Tibial nerve (tissue), 4 donors: ENCODE measurements at regions not wholly inside any gene's neighbourhood (a gene's known extent, or its start where the extent isn't known, plus 50 kb on each side); places are given as distances from the start of the nearest gene placed in this dataset.

Experiments used
- DNase-seq, 2 donors: peaks; one replicate each; pipeline ENCODE4 v3.0.0-alpha.2; 2019; ENCODE audit warnings: low spot score in 2 of 2
- H3K27ac ChIP-seq, 4 donors: fragments of 200-600 bp; sonication (generic) in 3 of 4; one replicate each; pipeline ENCODE4 v1.5.1; 2017 to 2019; ENCODE audit warnings: mild to moderate bottlenecking in 1 of 4
- H3K27me3 ChIP-seq, 2 donors: fragments of 200-600 bp; sonication (generic) in 1 of 2; one replicate each; pipeline versions ENCODE4 v1.5.1 to v1.6.0; 2017 to 2019
- H3K36me3 ChIP-seq, 3 donors: fragments of 200-600 bp; sonication (generic); one replicate each; pipeline ENCODE4 v1.5.1; 2018 to 2019
- H3K4me1 ChIP-seq, 4 donors: fragments of 200-600 bp; sonication (generic) in 3 of 4; one replicate each; pipeline ENCODE4 v1.5.1; 2017 to 2019
- H3K4me3 ChIP-seq, 4 donors: fragments of 200-600 bp; sonication (generic) in 3 of 4; one replicate each; pipeline ENCODE4 v1.5.1; 2017 to 2019; ENCODE audit warnings: mild to moderate bottlenecking in 1 of 4, moderate library complexity in 1 of 4
- H3K9me3 ChIP-seq, 4 donors: fragments of 200-600 bp; sonication (generic) in 3 of 4; one replicate each; pipeline ENCODE4 v1.5.1; 2017 to 2019
- CTCF ChIP-seq, 5 experiments: fragments of 200-600 bp in 3 of 5; fragments of 450-650 bp in 2 of 5; sonication (generic) in 3 of 5; IDR thresholded peaks; one replicate each; pipeline ENCODE4 v1.5.1; 2016 to 2019; ENCODE audit warnings: antibody characterized with exemption in 5 of 5, mild to moderate bottlenecking in 3 of 5, moderate library complexity in 2 of 5
- EP300 ChIP-seq, 2 donors: sonication (generic); formaldehyde crosslinking; IDR thresholded peaks; one replicate each; pipeline ENCODE4 v1.6.1; 2017; ENCODE audit warnings: antibody characterized with exemption in 2 of 2, mild to moderate bottlenecking in 1 of 2
- POLR2A ChIP-seq, 2 donors: fragments of 450-650 bp; IDR thresholded peaks; one replicate each; pipeline ENCODE4 v1.6.1; 2017; ENCODE audit warnings: antibody characterized with exemption in 2 of 2, mild to moderate bottlenecking in 2 of 2, moderate library complexity in 2 of 2
- WGBS, 2 donors: methylation state at CpG; one replicate each; pipeline ENCODE4 v1.1.5; 2018; 5-methylcytosine and 5-hydroxymethylcytosine counted together

GRCh38 chr12:5187136-5187535 is 143.5 kb downstream of the KCNA5 start:
- Histone ChIP-seq H3K36me3 (no peaks in the 10 kb centered on the region), H3K9me3 (no peaks in the 10 kb centered on the region), H3K27me3 (no peaks in the 10 kb centered on the region), H3K4me1 (peaks cover 0 to 3% (median 0%) of the 10 kb centered on the region in 4 donors), H3K4me3 (no peak overlapping the region), H3K27ac (no peak overlapping the region)
- no peak for DNase-seq
- TF ChIP-seq EP300 (IDR thresholded peaks at IDR 0.05) (no peak), POLR2A (IDR thresholded peaks at IDR 0.05) (no peak), CTCF (IDR thresholded peaks at IDR 0.05) (no peak)
- 75% methylated on average over 2 of the region's 2 CpGs for WGBS, 2 donors

GRCh38 chr12:5188472-5188871 is 144.8 kb downstream of the KCNA5 start:
- Histone ChIP-seq H3K27ac (no peak overlapping the region), H3K4me1 (peaks cover 0 to 3% (median 0%) of the 10 kb centered on the region in 4 donors), H3K27me3 (no peaks in the 10 kb centered on the region), H3K9me3 (no peaks in the 10 kb centered on the region), H3K36me3 (no peaks in the 10 kb centered on the region), H3K4me3 (no peak overlapping the region)
- no peak for TF ChIP-seq CTCF (IDR thresholded peaks at IDR 0.05)
- DNase-seq, result no peak
- 78 to 79% methylated on average over 4 of the region's 4 CpGs for WGBS, 2 donors

- TF ChIP-seq POLR2A (IDR thresholded peaks at IDR 0.05) (no peak), CTCF (IDR thresholded peaks at IDR 0.05) (no peak), EP300 (IDR thresholded peaks at IDR 0.05) (no peak)
- no peak for DNase-seq
- no peak overlapping the region for H3K4me3 ChIP-seq
- H3K36me3 ChIP-seq, result no peaks in the 10 kb centered on the region
- H3K9me3 ChIP-seq, result no peaks in the 10 kb centered on the region
- H3K27me3 ChIP-seq, result no peaks in the 10 kb centered on the region
- peaks cover 0 to 3% (median 0%) of the 10 kb centered on the region in 4 donors for H3K4me1 ChIP-seq
- 86 to 97% methylated on average over 4 of the region's 4 CpGs for WGBS, 2 donors
- H3K27ac ChIP-seq, result no peak overlapping the region
Observed at GRCh38 chr12:5189173-5189572, 145.5 kb downstream of the KCNA5 start.

GRCh38 chr12:5191803-5192538 is 148.3 kb downstream of the KCNA5 start:
- Histone ChIP-seq H3K36me3 (no peaks in the 10 kb centered on the region), H3K27ac (no peak overlapping the region), H3K4me3 (no peak overlapping the region), H3K9me3 (no peaks in the 10 kb centered on the region), H3K4me1 (no peaks in the 10 kb centered on the region), H3K27me3 (no peaks in the 10 kb centered on the region)
- no peak for DNase-seq
- 62 to 64% methylated on average over 6 of the region's 6 CpGs for WGBS, 2 donors
- TF ChIP-seq POLR2A (IDR thresholded peaks at IDR 0.05) (no peak), CTCF (IDR thresholded peaks at IDR 0.05) (no peak), EP300 (IDR thresholded peaks at IDR 0.05) (no peak)

GRCh38 chr12:5192726-5193125 is 149.0 kb downstream of the KCNA5 start:
- no peaks in the 10 kb centered on the region for H3K9me3 ChIP-seq
- no peaks in the 10 kb centered on the region for H3K27me3 ChIP-seq
- 67 to 70% methylated on average over 2 of the region's 2 CpGs for WGBS, 2 donors
- TF ChIP-seq CTCF (IDR thresholded peaks at IDR 0.05), result no peak
- H3K36me3 ChIP-seq, result no peaks in the 10 kb centered on the region
- H3K4me1 ChIP-seq, result no peaks in the 10 kb centered on the region
- no peak overlapping the region for H3K27ac ChIP-seq
- no peak for DNase-seq
- no peak overlapping the region for H3K4me3 ChIP-seq
